ENCODE measurements at regions not wholly inside any gene's neighbourhood (a gene's known extent, or its start where the extent isn't known, plus 50 kb on each side); places are given as distances from the start of the nearest gene placed in this dataset.

DNA sequence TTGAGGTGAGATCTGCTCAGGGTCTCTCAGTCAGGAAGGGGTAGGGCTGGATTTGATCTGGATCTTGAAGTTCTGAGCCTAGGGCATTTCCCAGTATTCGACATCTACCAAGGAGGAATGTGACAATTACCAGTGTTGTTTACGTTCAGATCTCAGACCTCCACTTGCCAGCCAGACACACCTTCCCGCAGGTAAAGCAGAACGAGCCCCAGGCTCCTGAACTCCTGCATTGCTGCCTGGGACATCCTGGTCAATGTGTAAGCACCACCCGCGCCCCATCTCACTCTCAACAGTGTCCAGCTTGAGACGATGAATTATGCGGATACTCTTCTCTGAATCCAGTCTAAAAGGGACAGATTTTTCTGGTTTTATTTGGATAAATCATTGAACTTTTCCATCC, 56.7 kb upstream of the PTCH1 start:
- TF ChIP-seq, protein P1, sequence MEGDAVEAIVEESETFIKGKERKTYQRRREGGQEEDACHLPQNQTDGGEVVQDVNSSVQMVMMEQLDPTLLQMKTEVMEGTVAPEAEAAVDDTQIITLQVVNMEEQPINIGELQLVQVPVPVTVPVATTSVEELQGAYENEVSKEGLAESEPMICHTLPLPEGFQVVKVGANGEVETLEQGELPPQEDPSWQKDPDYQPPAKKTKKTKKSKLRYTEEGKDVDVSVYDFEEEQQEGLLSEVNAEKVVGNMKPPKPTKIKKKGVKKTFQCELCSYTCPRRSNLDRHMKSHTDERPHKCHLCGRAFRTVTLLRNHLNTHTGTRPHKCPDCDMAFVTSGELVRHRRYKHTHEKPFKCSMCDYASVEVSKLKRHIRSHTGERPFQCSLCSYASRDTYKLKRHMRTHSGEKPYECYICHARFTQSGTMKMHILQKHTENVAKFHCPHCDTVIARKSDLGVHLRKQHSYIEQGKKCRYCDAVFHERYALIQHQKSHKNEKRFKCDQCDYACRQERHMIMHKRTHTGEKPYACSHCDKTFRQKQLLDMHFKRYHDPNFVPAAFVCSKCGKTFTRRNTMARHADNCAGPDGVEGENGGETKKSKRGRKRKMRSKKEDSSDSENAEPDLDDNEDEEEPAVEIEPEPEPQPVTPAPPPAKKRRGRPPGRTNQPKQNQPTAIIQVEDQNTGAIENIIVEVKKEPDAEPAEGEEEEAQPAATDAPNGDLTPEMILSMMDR (IDR thresholded peaks at IDR 0.05), result no peak
- no peak for TF ChIP-seq POLR2A (IDR thresholded peaks at IDR 0.05)
